ENCODE measurements at regions not wholly inside any gene's neighbourhood (a gene's known extent, or its start where the extent isn't known, plus 50 kb on each side); places are given as distances from the start of the nearest gene placed in this dataset.

- H3K4me1 ChIP-seq (ENCODE audit: control insufficient read depth, insufficient read depth, low read length, poor library complexity, severe bottlenecking) = no peaks in the 10 kb centered on the region
- H3K27me3 ChIP-seq (replicated peaks; ENCODE audit: control insufficient read depth, insufficient read depth, low read length, poor library complexity, severe bottlenecking) = no peaks in the 10 kb centered on the region
- H3K9me3 ChIP-seq (ENCODE audit: control insufficient read depth, low read length) = no peaks in the 10 kb centered on the region
- H3K4me3 ChIP-seq (ENCODE audit: insufficient read depth, low read depth, low read length, poor library complexity, severe bottlenecking) = no peak overlapping the region
- H3K27ac ChIP-seq (ENCODE audit: insufficient read depth, low read length, poor library complexity, severe bottlenecking) = no peak overlapping the region
- no peaks in the 10 kb centered on the region for H3K36me3 ChIP-seq (ENCODE audit: control insufficient read depth, insufficient read depth, low read length)
- DNase-seq = no peak
Observed at GRCh38 chr1:221923929-221924598, 182.2 kb upstream of the DUSP10 start.

DNA sequence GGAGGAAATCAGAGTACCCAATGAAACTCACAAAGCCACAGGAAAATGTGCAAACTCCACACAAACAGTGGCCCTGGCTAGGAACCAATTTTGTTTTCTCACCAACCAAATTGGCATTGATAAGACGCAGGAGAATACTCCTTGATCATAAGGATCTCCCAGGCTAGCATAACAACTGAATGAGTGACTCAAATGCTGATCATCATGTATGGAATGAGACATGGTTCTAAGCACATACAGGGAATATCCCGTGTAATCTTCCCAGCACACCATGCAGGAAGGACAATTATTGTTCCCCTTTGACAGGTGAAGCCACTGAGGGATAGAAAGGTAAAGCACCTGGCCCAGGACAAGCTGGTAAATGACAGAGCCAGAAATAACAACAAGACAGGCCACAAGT lies 180.0 kb upstream of the DUSP10 start:
- no peak overlapping the region for H3K27ac ChIP-seq (ENCODE audit: insufficient read depth, low read length, poor library complexity, severe bottlenecking)
- H3K36me3 ChIP-seq (ENCODE audit: control insufficient read depth, insufficient read depth, low read length) = no peaks in the 10 kb centered on the region
- DNase-seq = no peak
- no peaks in the 10 kb centered on the region for H3K4me1 ChIP-seq (ENCODE audit: control insufficient read depth, insufficient read depth, low read length, poor library complexity, severe bottlenecking)
- no peaks in the 10 kb centered on the region for H3K9me3 ChIP-seq (ENCODE audit: control insufficient read depth, low read length)
- no peaks in the 10 kb centered on the region for H3K27me3 ChIP-seq (replicated peaks; ENCODE audit: control insufficient read depth, insufficient read depth, low read length, poor library complexity, severe bottlenecking)
- H3K4me3 ChIP-seq (ENCODE audit: insufficient read depth, low read depth, low read length, poor library complexity, severe bottlenecking) = no peak overlapping the region

GRCh38 chr1:221919743-221920142 lies 177.9 kb upstream of the DUSP10 start:
- H3K36me3 ChIP-seq (ENCODE audit: control insufficient read depth, insufficient read depth, low read length) = no peaks in the 10 kb centered on the region
- H3K9me3 ChIP-seq (ENCODE audit: control insufficient read depth, low read length) = no peaks in the 10 kb centered on the region
- DNase-seq = no peak
- no peaks in the 10 kb centered on the region for H3K4me1 ChIP-seq (ENCODE audit: control insufficient read depth, insufficient read depth, low read length, poor library complexity, severe bottlenecking)
- H3K4me3 ChIP-seq (ENCODE audit: insufficient read depth, low read depth, low read length, poor library complexity, severe bottlenecking) = no peak overlapping the region
- no peaks in the 10 kb centered on the region for H3K27me3 ChIP-seq (replicated peaks; ENCODE audit: control insufficient read depth, insufficient read depth, low read length, poor library complexity, severe bottlenecking)
- H3K27ac ChIP-seq (ENCODE audit: insufficient read depth, low read length, poor library complexity, severe bottlenecking) = no peak overlapping the region

DNA sequence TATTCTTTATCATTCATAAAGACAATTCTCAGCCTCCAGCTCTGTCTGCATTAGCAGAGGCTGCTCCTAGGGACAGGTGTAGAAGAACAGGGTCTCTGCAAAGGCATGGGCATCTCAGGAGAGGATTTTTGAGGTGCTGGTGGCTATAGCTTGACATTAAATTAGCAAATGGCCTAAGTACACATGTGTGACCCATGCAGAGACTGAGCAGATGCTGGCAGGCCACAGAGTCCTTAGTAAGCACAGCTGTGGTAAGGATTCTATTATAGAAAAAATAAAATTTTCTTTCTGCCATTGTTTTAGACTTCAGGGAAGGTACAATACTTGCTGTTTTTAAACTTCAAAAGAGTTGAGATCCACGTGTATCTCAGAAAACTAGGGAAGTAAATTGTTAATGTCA lies 177.5 kb upstream of the DUSP10 start:
- no peaks in the 10 kb centered on the region for H3K9me3 ChIP-seq (ENCODE audit: control insufficient read depth, low read length)
- no peak overlapping the region for H3K27ac ChIP-seq (ENCODE audit: insufficient read depth, low read length, poor library complexity, severe bottlenecking)
- H3K4me3 ChIP-seq (ENCODE audit: insufficient read depth, low read depth, low read length, poor library complexity, severe bottlenecking) = no peak overlapping the region
- no peak for DNase-seq
- no peaks in the 10 kb centered on the region for H3K27me3 ChIP-seq (replicated peaks; ENCODE audit: control insufficient read depth, insufficient read depth, low read length, poor library complexity, severe bottlenecking)
- H3K36me3 ChIP-seq (ENCODE audit: control insufficient read depth, insufficient read depth, low read length) = no peaks in the 10 kb centered on the region
- no peaks in the 10 kb centered on the region for H3K4me1 ChIP-seq (ENCODE audit: control insufficient read depth, insufficient read depth, low read length, poor library complexity, severe bottlenecking)

- Histone ChIP-seq H3K36me3 (ENCODE audit: control insufficient read depth, insufficient read depth, low read length) (no peaks in the 10 kb centered on the region), H3K9me3 (ENCODE audit: control insufficient read depth, low read length) (no peaks in the 10 kb centered on the region), H3K4me3 (ENCODE audit: insufficient read depth, low read depth, low read length, poor library complexity, severe bottlenecking) (no peak overlapping the region), H3K4me1 (ENCODE audit: control insufficient read depth, insufficient read depth, low read length, poor library complexity, severe bottlenecking) (no peaks in the 10 kb centered on the region), H3K27me3 (replicated peaks; ENCODE audit: control insufficient read depth, insufficient read depth, low read length, poor library complexity, severe bottlenecking) (no peaks in the 10 kb centered on the region), H3K27ac (ENCODE audit: insufficient read depth, low read length, poor library complexity, severe bottlenecking) (no peak overlapping the region)
- DNase-seq = no peak
Observed at GRCh38 chr1:221916176-221916575, 174.3 kb upstream of the DUSP10 start.

- Histone ChIP-seq H3K4me3 (ENCODE audit: insufficient read depth, low read depth, low read length, poor library complexity, severe bottlenecking) (no peak overlapping the region), H3K27me3 (replicated peaks; ENCODE audit: control insufficient read depth, insufficient read depth, low read length, poor library complexity, severe bottlenecking) (no peaks in the 10 kb centered on the region), H3K27ac (ENCODE audit: insufficient read depth, low read length, poor library complexity, severe bottlenecking) (no peak overlapping the region), H3K4me1 (ENCODE audit: control insufficient read depth, insufficient read depth, low read length, poor library complexity, severe bottlenecking) (no peaks in the 10 kb centered on the region), H3K36me3 (ENCODE audit: control insufficient read depth, insufficient read depth, low read length) (no peaks in the 10 kb centered on the region), H3K9me3 (ENCODE audit: control insufficient read depth, low read length) (no peaks in the 10 kb centered on the region)
- no peak for DNase-seq
Observed at GRCh38 chr1:221915764-221916163, 173.9 kb upstream of the DUSP10 start.

DNA sequence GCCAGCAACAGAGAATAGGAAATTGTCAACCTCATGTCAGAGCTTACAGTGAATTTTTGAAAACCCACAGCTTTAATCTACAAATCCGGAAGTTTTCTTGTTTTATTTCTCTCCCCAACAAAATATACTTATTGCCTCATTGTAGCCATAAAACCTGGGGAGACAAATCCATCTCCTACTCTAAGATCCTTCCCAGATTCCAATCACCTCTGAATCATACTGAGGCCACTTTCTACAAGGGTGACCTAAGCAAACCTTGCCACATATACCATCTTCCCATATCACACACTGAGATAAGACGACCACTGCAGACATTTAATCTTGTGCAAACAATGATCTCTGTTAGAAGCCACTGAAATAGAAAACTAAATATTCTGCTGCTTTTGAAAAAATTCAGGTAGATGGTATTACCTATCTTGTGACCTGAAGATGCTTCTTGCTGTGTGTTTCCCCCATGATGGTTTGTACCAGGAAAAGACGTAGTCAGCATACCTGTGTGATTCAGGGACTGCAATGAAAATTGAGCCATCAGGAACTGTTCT lies 171.5 kb upstream of the DUSP10 start:
- no peaks in the 10 kb centered on the region for H3K4me1 ChIP-seq (ENCODE audit: control insufficient read depth, insufficient read depth, low read length, poor library complexity, severe bottlenecking)
- no peak overlapping the region for H3K27ac ChIP-seq (ENCODE audit: insufficient read depth, low read length, poor library complexity, severe bottlenecking)
- H3K36me3 ChIP-seq (ENCODE audit: control insufficient read depth, insufficient read depth, low read length) = no peaks in the 10 kb centered on the region
- no peak overlapping the region for H3K4me3 ChIP-seq (ENCODE audit: insufficient read depth, low read depth, low read length, poor library complexity, severe bottlenecking)
- no peak for DNase-seq
- no peaks in the 10 kb centered on the region for H3K27me3 ChIP-seq (replicated peaks; ENCODE audit: control insufficient read depth, insufficient read depth, low read length, poor library complexity, severe bottlenecking)
- H3K9me3 ChIP-seq (ENCODE audit: control insufficient read depth, low read length) = no peaks in the 10 kb centered on the region

- Histone ChIP-seq H3K9me3 (ENCODE audit: control insufficient read depth, low read length) (no peaks in the 10 kb centered on the region), H3K27ac (ENCODE audit: insufficient read depth, low read length, poor library complexity, severe bottlenecking) (no peak overlapping the region), H3K4me3 (ENCODE audit: insufficient read depth, low read depth, low read length, poor library complexity, severe bottlenecking) (no peak overlapping the region), H3K4me1 (ENCODE audit: control insufficient read depth, insufficient read depth, low read length, poor library complexity, severe bottlenecking) (no peaks in the 10 kb centered on the region), H3K27me3 (replicated peaks; ENCODE audit: control insufficient read depth, insufficient read depth, low read length, poor library complexity, severe bottlenecking) (no peaks in the 10 kb centered on the region), H3K36me3 (ENCODE audit: control insufficient read depth, insufficient read depth, low read length) (no peaks in the 10 kb centered on the region)
- no peak for DNase-seq
Observed at GRCh38 chr1:221912230-221912629, 170.3 kb upstream of the DUSP10 start.

GRCh38 chr1:221911714-221912113 lies 169.8 kb upstream of the DUSP10 start:
- Histone ChIP-seq H3K27me3 (replicated peaks; ENCODE audit: control insufficient read depth, insufficient read depth, low read length, poor library complexity, severe bottlenecking) (no peaks in the 10 kb centered on the region), H3K27ac (ENCODE audit: insufficient read depth, low read length, poor library complexity, severe bottlenecking) (no peak overlapping the region), H3K4me1 (ENCODE audit: control insufficient read depth, insufficient read depth, low read length, poor library complexity, severe bottlenecking) (no peaks in the 10 kb centered on the region), H3K4me3 (ENCODE audit: insufficient read depth, low read depth, low read length, poor library complexity, severe bottlenecking) (no peak overlapping the region), H3K36me3 (ENCODE audit: control insufficient read depth, insufficient read depth, low read length) (no peaks in the 10 kb centered on the region), H3K9me3 (ENCODE audit: control insufficient read depth, low read length) (no peaks in the 10 kb centered on the region)
- no peak for DNase-seq

GRCh38 chr1:221910222-221910621 lies 168.3 kb upstream of the DUSP10 start:
- Histone ChIP-seq H3K4me3 (ENCODE audit: insufficient read depth, low read depth, low read length, poor library complexity, severe bottlenecking) (no peak overlapping the region), H3K27me3 (replicated peaks; ENCODE audit: control insufficient read depth, insufficient read depth, low read length, poor library complexity, severe bottlenecking) (no peaks in the 10 kb centered on the region), H3K27ac (ENCODE audit: insufficient read depth, low read length, poor library complexity, severe bottlenecking) (no peak overlapping the region), H3K4me1 (ENCODE audit: control insufficient read depth, insufficient read depth, low read length, poor library complexity, severe bottlenecking) (no peaks in the 10 kb centered on the region), H3K9me3 (ENCODE audit: control insufficient read depth, low read length) (no peaks in the 10 kb centered on the region), H3K36me3 (ENCODE audit: control insufficient read depth, insufficient read depth, low read length) (no peaks in the 10 kb centered on the region)
- no peak for DNase-seq
